ENCODE measurements at regions not wholly inside any gene's neighbourhood (a gene's known extent, or its start where the extent isn't known, plus 50 kb on each side); places are given as distances from the start of the nearest gene placed in this dataset.

DNA sequence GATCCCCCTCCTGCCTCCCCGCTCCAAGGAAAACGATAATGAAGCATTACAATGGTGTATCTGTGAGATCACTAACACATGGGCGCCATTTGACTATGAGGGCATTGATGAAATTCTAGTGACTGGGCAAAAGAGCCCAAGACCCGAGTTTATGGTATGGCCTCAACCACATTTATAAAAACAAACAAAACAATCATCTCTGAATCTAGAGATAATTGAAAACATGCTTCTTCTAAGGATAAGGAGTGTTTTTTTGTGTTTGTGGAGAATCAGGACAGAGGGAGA is 100.9 kb upstream of the SEMA6A start:
- TF ChIP-seq CTCF (IDR thresholded peaks at IDR 0.05), result no peak
- Histone ChIP-seq H3K27ac (no peak overlapping the region), H3K9me3 (no peaks in the 10 kb centered on the region), H3K4me3 (no peak overlapping the region), H3K27me3 (replicated peaks; ENCODE audit: insufficient read depth) (no peaks in the 10 kb centered on the region), H3K36me3 (no peaks in the 10 kb centered on the region), H3K4me1 (ENCODE audit: control insufficient read depth in 1 of 2, low read depth in 2 of 2) (peaks cover 0 to under 1% of the 10 kb centered on the region in 2 donors)
- no peak for DNase-seq (ENCODE audit: low spot score)
- no peak for ATAC-seq (ENCODE audit: insufficient number of reproducible peaks, low FRiP score, low read depth)

DNA sequence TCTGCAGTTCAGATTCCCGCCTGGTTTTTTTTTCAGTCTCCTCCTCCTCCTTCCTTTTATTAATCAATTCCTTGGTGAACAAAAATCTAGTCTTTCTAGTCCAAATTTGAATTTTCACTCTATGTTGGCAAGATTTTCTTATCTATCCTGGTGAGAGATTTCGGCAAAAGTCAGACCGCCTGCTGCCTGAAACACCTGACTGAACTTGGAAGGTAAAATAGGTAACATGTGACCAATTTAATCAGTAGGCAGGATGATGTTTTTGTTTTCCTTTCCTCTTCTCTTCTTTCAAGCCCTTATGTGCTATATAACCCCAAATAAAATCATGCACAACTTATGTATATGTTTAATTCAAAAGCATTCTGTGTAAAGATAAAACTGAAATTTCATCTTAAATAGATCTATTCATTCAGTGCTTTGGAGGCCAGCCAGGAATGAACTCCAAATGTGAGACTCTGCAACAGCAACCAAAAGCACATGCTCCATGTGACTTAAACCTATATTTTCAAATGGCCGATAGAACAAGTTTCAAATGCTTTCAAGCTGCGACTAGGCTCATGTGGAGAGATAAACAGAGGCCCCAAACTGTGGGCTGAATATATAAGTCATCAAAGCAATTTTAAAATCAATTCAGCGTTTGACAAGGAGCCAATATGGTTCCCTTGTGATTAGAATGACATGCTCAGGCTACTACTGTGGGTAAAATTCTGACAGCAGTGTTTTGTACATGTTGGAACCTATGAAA is 100.4 kb upstream of the SEMA6A start:
- H3K9me3 ChIP-seq, result no peaks in the 10 kb centered on the region
- no peak overlapping the region for H3K27ac ChIP-seq
- DNase-seq (ENCODE audit: low spot score) (no peak), ATAC-seq (ENCODE audit: insufficient number of reproducible peaks, low FRiP score, low read depth) (no peak)
- TF ChIP-seq CTCF (IDR thresholded peaks at IDR 0.05), result no peak
- H3K4me1 ChIP-seq (ENCODE audit: control insufficient read depth in 1 of 2, low read depth in 2 of 2), result peaks cover 2 to 6% of the 10 kb centered on the region in 2 donors
- H3K4me3 ChIP-seq, result no peak overlapping the region
- no peaks in the 10 kb centered on the region for H3K36me3 ChIP-seq
- H3K27me3 ChIP-seq (replicated peaks; ENCODE audit: insufficient read depth), result no peaks in the 10 kb centered on the region

- H3K4me3 ChIP-seq, result no peak overlapping the region
- no peak for TF ChIP-seq CTCF (IDR thresholded peaks at IDR 0.05)
- DNase-seq (ENCODE audit: low spot score) (no peak), ATAC-seq (ENCODE audit: insufficient number of reproducible peaks, low FRiP score, low read depth) (no peak)
- no peaks in the 10 kb centered on the region for H3K27me3 ChIP-seq (replicated peaks; ENCODE audit: insufficient read depth)
- peaks cover 5 to 14% of the 10 kb centered on the region in 2 donors for H3K4me1 ChIP-seq (ENCODE audit: control insufficient read depth in 1 of 2, low read depth in 2 of 2)
- no peaks in the 10 kb centered on the region for H3K36me3 ChIP-seq
- H3K9me3 ChIP-seq, result no peaks in the 10 kb centered on the region
- no peak overlapping the region for H3K27ac ChIP-seq
These were observed 98.8 kb upstream of the SEMA6A start for GRCh38 chr5:116673453-116673852.

DNA sequence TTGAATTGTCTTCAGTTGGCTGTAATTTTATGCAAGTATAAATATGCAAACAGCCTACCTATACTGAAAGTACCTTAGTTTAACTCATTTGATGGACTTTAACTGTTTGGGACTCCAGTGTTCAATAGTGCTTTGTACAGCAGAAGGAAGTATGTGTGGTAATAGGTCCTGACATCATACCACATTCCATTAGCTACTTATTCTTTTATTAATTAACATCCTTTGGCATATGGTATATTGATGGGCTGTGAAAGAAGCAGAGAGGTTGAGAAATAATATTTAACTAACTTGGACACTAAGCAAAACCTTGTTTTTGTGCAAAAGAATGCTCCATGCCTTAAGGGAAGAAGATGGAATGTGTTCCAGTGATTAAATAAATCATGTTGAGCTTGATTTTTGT is 97.6 kb upstream of the SEMA6A start:
- Histone ChIP-seq H3K4me1 (ENCODE audit: control insufficient read depth in 1 of 2, low read depth in 2 of 2) (peaks cover 5 to 14% of the 10 kb centered on the region in 2 donors), H3K4me3 (no peak overlapping the region), H3K27me3 (replicated peaks; ENCODE audit: insufficient read depth) (no peaks in the 10 kb centered on the region), H3K9me3 (no peaks in the 10 kb centered on the region), H3K27ac (no peak overlapping the region), H3K36me3 (no peaks in the 10 kb centered on the region)
- DNase-seq (ENCODE audit: low spot score) (no peak), ATAC-seq (ENCODE audit: insufficient number of reproducible peaks, low FRiP score, low read depth) (no peak)
- no peak for TF ChIP-seq CTCF (IDR thresholded peaks at IDR 0.05)

DNA sequence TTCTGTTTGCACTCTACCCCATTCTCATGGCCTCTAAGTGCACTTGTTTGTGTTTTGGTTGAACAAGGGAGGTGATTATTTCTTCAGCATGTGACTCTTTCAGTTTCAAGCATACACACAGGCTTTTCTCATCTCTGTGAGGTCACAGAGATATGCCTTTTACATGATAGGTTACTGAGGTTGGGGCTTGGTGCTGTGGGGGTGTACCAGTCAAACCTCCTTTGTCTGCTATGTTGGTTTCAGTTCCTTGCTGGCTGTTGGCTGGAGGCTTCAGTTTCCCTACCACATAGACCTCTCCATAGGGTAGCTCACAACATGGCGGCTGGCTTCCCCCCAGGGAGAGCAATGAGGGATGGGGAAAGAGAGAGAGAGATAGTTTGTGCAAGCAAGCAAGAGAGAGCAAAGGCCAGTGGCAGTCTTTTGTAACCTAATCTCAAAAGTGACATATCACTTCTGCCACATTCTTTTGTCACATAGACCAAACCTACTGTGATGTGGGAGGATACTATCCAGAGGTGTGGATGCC is 96.7 kb upstream of the SEMA6A start:
- TF ChIP-seq CTCF (IDR thresholded peaks at IDR 0.05), result no peak

More for the DNA sequence above, 96.7 kb upstream of the SEMA6A start:
- no peaks in the 10 kb centered on the region for H3K9me3 ChIP-seq
- no peaks in the 10 kb centered on the region for H3K36me3 ChIP-seq
- no peak overlapping the region for H3K27ac ChIP-seq
- ATAC-seq (ENCODE audit: insufficient number of reproducible peaks, low FRiP score, low read depth) (no peak), DNase-seq (ENCODE audit: low spot score) (no peak)
- H3K27me3 ChIP-seq (replicated peaks; ENCODE audit: insufficient read depth), result no peaks in the 10 kb centered on the region
- H3K4me3 ChIP-seq, result no peak overlapping the region
- H3K4me1 ChIP-seq (ENCODE audit: control insufficient read depth in 1 of 2, low read depth in 2 of 2), result peaks cover 5 to 14% of the 10 kb centered on the region in 2 donors

Data from thoracic aorta (tissue), 2 donors.